ENCODE measurements at regions not wholly inside any gene's neighbourhood (a gene's known extent, or its start where the extent isn't known, plus 50 kb on each side); places are given as distances from the start of the nearest gene placed in this dataset.
A peak's percentile ranks its signal among the peaks of the same experiment; 100 is the strongest.

GRCh38 chr6:9295644-9296043 lies 860.3 kb upstream of the SLC35B3 start:
- Histone ChIP-seq H3K9me3 (ENCODE audit: low read length) (peaks cover 27% of the 10 kb centered on the region), H3K4me3 (replicated peaks in 1 of 3; ENCODE audit: insufficient read depth in 1 of 3, low read depth in 2 of 3, low read length in 3 of 3) (no peak overlapping the region), H3K27me3 (ENCODE audit: control insufficient read depth in 1 of 2, insufficient read depth in 2 of 2, low read length in 2 of 2) (no peaks in the 10 kb centered on the region), H3K79me2 (ENCODE audit: insufficient read depth, low read length) (no peaks in the 10 kb centered on the region), H3K4me2 (ENCODE audit: low read depth, low read length) (no peak overlapping the region), H3K9ac (ENCODE audit: insufficient read depth, low read depth, low read length) (no peak overlapping the region), H3K27ac (ENCODE audit: extremely low read length, insufficient read depth, low read length) (no peak overlapping the region), H2AFZ (ENCODE audit: low read length) (no peak overlapping the region), H4K20me1 (ENCODE audit: insufficient read depth, low read length) (no peaks in the 10 kb centered on the region), H3K36me3 (replicated peaks in 1 of 2; ENCODE audit: control insufficient read depth in 1 of 2, insufficient read depth in 2 of 2, low read length in 2 of 2) (no peaks in the 10 kb centered on the region), H3K4me1 (ENCODE audit: insufficient read depth, low read length) (no peaks in the 10 kb centered on the region)
- no peak for FAIRE-seq
- intact Hi-C loops (cut with micrococcal nuclease; ENCODE audit: unreplicated experiment), result no loop called here
- under 1% methylated on average over 4 of the region's 4 CpGs for WGBS (ENCODE audit: low lambda C conversion rate)
- no TSS peak for BruUV-seq (replicated peaks)
- in situ Hi-C loops (cut with HindIII; ENCODE audit: extremely low pct_ligation_motif_present, low pct_unique_long_range_greater_than_20kb), result no loop called here
- POLR2A ChIA-PET, result no interaction called here
- TF ChIP-seq ZNF343 (CRISPR knock-in tag; IDR thresholded peaks at IDR 0.05) (no peak), ISX (CRISPR knock-in tag; conservative IDR thresholded peaks at IDR 0.05) (no peak), SRF (IDR thresholded peaks at IDR 0.05; ENCODE audit: low read depth, low read length) (no peak), MAFF (IDR thresholded peaks at IDR 0.05; ENCODE audit: low read depth, low read length) (peak; percentile 85), MAFK (conservative IDR thresholded peaks at IDR 0.05 in 1 of 2, IDR thresholded peaks at IDR 0.05 in 1 of 2; ENCODE audit: low read length in 2 of 2) (peak; percentile 77 to 86), ZSCAN25 (CRISPR knock-in tag; IDR thresholded peaks at IDR 0.05) (no peak)
- DNase-seq (ENCODE audit: low spot score), result no peak
- no peak for ATAC-seq
- CTCF ChIA-PET (ENCODE audit: low intra/inter-chr PET ratio, low total read pairs), result no interaction called here

GRCh38 chr6:9292975-9293374 lies 857.6 kb upstream of the SLC35B3 start:
- 58% methylated on average over 3 of the region's 3 CpGs for WGBS (ENCODE audit: low lambda C conversion rate)
- ATAC-seq, result no peak
- TF ChIP-seq BCL6 (CRISPR knock-in tag; IDR thresholded peaks at IDR 0.05) (no peak), SCMH1 (CRISPR knock-in tag; IDR thresholded peaks at IDR 0.05; ENCODE audit: borderline replicate concordance) (no peak), U2AF1 (optimal IDR thresholded peaks at IDR 0.05; ENCODE audit: low read depth, low read length) (no peak), ZNF883 (CRISPR knock-in tag; IDR thresholded peaks at IDR 0.05; ENCODE audit: not compliant biosample characterization) (no peak), CREM (IDR thresholded peaks at IDR 0.05) (no peak), CREM (CRISPR knock-in tag; IDR thresholded peaks at IDR 0.05) (no peak), ZKSCAN1 (IDR thresholded peaks at IDR 0.05; ENCODE audit: low read length) (no peak), HMGXB4 (CRISPR knock-in tag; IDR thresholded peaks at IDR 0.05; ENCODE audit: borderline replicate concordance in 1 of 2, low read depth in 1 of 2) (no peak), ZNF276 (CRISPR knock-in tag; IDR thresholded peaks at IDR 0.05; ENCODE audit: low read depth) (no peak), HOXA5 (CRISPR knock-in tag; IDR thresholded peaks at IDR 0.05) (no peak), MBD4 (IDR thresholded peaks at IDR 0.05; ENCODE audit: borderline replicate concordance, low read length) (no peak)

More at GRCh38 chr6:9292975-9293374, 857.6 kb upstream of the SLC35B3 start:
- Histone ChIP-seq H3K4me1 (ENCODE audit: insufficient read depth, low read length) (no peaks in the 10 kb centered on the region), H3K4me3 (replicated peaks in 1 of 3; ENCODE audit: insufficient read depth in 1 of 3, low read depth in 2 of 3, low read length in 3 of 3) (no peak overlapping the region), H3K4me2 (ENCODE audit: low read depth, low read length) (no peak overlapping the region), H3K9me3 (ENCODE audit: low read length) (peaks cover 23% of the 10 kb centered on the region), H3K27ac (ENCODE audit: extremely low read length, insufficient read depth, low read length) (no peak overlapping the region), H3K36me3 (replicated peaks in 1 of 2; ENCODE audit: control insufficient read depth in 1 of 2, insufficient read depth in 2 of 2, low read length in 2 of 2) (no peaks in the 10 kb centered on the region), H3K27me3 (ENCODE audit: control insufficient read depth in 1 of 2, insufficient read depth in 2 of 2, low read length in 2 of 2) (no peaks in the 10 kb centered on the region), H4K20me1 (ENCODE audit: insufficient read depth, low read length) (no peaks in the 10 kb centered on the region), H2AFZ (ENCODE audit: low read length) (no peak overlapping the region), H3K9ac (ENCODE audit: insufficient read depth, low read depth, low read length) (no peak overlapping the region), H3K79me2 (ENCODE audit: insufficient read depth, low read length) (no peaks in the 10 kb centered on the region)
- in situ Hi-C loops (cut with HindIII; ENCODE audit: extremely low pct_ligation_motif_present, low pct_unique_long_range_greater_than_20kb) (no loop called here), intact Hi-C loops (cut with micrococcal nuclease; ENCODE audit: unreplicated experiment) (no loop called here)
- ChIA-PET POLR2A (no interaction called here), CTCF (ENCODE audit: low intra/inter-chr PET ratio, low total read pairs) (no interaction called here)
- DNase-seq (ENCODE audit: low spot score) (no peak), FAIRE-seq (no peak)
- no TSS peak for BruUV-seq (replicated peaks)

All from HepG2 (cell line).